Gastrocnemius medialis (tissue), 4 donors: ENCODE measurements at regions not wholly inside any gene's neighbourhood (a gene's known extent, or its start where the extent isn't known, plus 50 kb on each side); places are given as distances from the start of the nearest gene placed in this dataset.

Experiments
- CTCF ChIP-seq, 5 experiments: fragments of 450-650 bp in 3 of 5; fragments of 200-600 bp in 2 of 5; sonication (generic) in 2 of 5; IDR thresholded peaks in 4 of 5; conservative IDR thresholded peaks in 1 of 5; 1 replicate in 4 of 5; 2 replicates in 1 of 5; pipeline ENCODE4 v1.5.1; 2016 to 2019; ENCODE audit warnings: antibody characterized with exemption in 5 of 5, mild to moderate bottlenecking in 3 of 5, moderate library complexity in 3 of 5
- POLR2A ChIP-seq, 2 donors: fragments of 450-650 bp; IDR thresholded peaks; one replicate each; pipeline ENCODE4 v1.6.1; 2017; ENCODE audit warnings: antibody characterized with exemption in 2 of 2, mild to moderate bottlenecking in 2 of 2, moderate library complexity in 2 of 2

GRCh38 chr17:77756846-77757560 is 201.5 kb upstream of the TNRC6C start:
- TF ChIP-seq CTCF (IDR thresholded peaks at IDR 0.05 in 4 of 5, conservative IDR thresholded peaks at IDR 0.05 in 1 of 5) (no peak), POLR2A (IDR thresholded peaks at IDR 0.05) (no peak)
